Globus pallidus (tissue), 1 donor: ENCODE measurements at regions not wholly inside any gene's neighbourhood (a gene's known extent, or its start where the extent isn't known, plus 50 kb on each side); places are given as distances from the start of the nearest gene placed in this dataset.

Source experiments
- DNase-seq: peaks from one replicate; pipeline ENCODE4 v3.0.0-alpha.2; 2015; ENCODE audit warnings: low spot score

- no peak for DNase-seq
These were observed 89.2 kb upstream of the RAP2B start for GRCh38 chr3:153072856-153073255.

GRCh38 chr3:153073636-153074035 lies 88.4 kb upstream of the RAP2B start:
- DNase-seq = no peak

GRCh38 chr3:153078826-153079225 lies 83.2 kb upstream of the RAP2B start:
- no peak for DNase-seq

- DNase-seq = no peak
These were observed 82.6 kb upstream of the RAP2B start for GRCh38 chr3:153079386-153079785.

- no peak for DNase-seq
These were observed 81.2 kb upstream of the RAP2B start for GRCh38 chr3:153080778-153081240.

- DNase-seq = no peak
These were observed 77.6 kb upstream of the RAP2B start for GRCh38 chr3:153084431-153084830.

- no peak for DNase-seq
These were observed 74.1 kb upstream of the RAP2B start for GRCh38 chr3:153087595-153088566.

GRCh38 chr3:153089620-153090019 lies 72.4 kb upstream of the RAP2B start:
- no peak for DNase-seq

- no peak for DNase-seq
These were observed 71.1 kb upstream of the RAP2B start for GRCh38 chr3:153090973-153091372.

- DNase-seq = no peak
These were observed 68.4 kb upstream of the RAP2B start for GRCh38 chr3:153093629-153094028.

- no peak for DNase-seq
These were observed 67.6 kb upstream of the RAP2B start for GRCh38 chr3:153094386-153094785.

GRCh38 chr3:153095441-153095840 lies 66.6 kb upstream of the RAP2B start:
- no peak for DNase-seq

GRCh38 chr3:153096731-153097131 lies 65.3 kb upstream of the RAP2B start:
- no peak for DNase-seq

- DNase-seq = no peak
These were observed 64.8 kb upstream of the RAP2B start for GRCh38 chr3:153097213-153097612.

GRCh38 chr3:153099131-153099530 lies 62.9 kb upstream of the RAP2B start:
- DNase-seq = no peak

- no peak for DNase-seq
These were observed 58.5 kb upstream of the RAP2B start for GRCh38 chr3:153103406-153103945.

- DNase-seq = no peak
These were observed 52.0 kb upstream of the RAP2B start for GRCh38 chr3:153110041-153110440.

GRCh38 chr3:153111016-153111415 lies 51.0 kb upstream of the RAP2B start:
- DNase-seq = no peak
